BJ (cell line): ENCODE measurements at regions not wholly inside any gene's neighbourhood (a gene's known extent, or its start where the extent isn't known, plus 50 kb on each side); places are given as distances from the start of the nearest gene placed in this dataset.

Experiments
- CTCF ChIA-PET: fragments of 350-600 bp; formaldehyde crosslinking; extraction: SDS; loops from one replicate; lab custom pipeline; 2021; ENCODE audit warnings: antibody characterized with exemption, inconsistent platforms; lab: Yijun Ruan, JAX
- POLR2A ChIA-PET: fragments of 300-600 bp; sonication (Branson Sonifier 250); formaldehyde crosslinking; extraction: SDS; loops from one replicate; lab custom pipeline; 2021; ENCODE audit warnings: antibody characterized with exemption; lab: Charles Lee
- DNase-seq: peaks from one replicate; pipeline ENCODE4 v3.0.0-alpha.2; 2011; ENCODE audit warnings: low read depth
- H3K27me3 ChIP-seq: 2 replicates; pipeline ENCODE4 v1.6.0; 2011; ENCODE audit warnings: low read length; ENCODE audit not compliant: control insufficient read depth, insufficient read depth
- H3K36me3 ChIP-seq: 2 replicates; pipeline ENCODE4 v1.5.1; 2011; ENCODE audit warnings: low read length; ENCODE audit not compliant: control insufficient read depth, insufficient read depth
- H3K4me3 ChIP-seq: 2 replicates; pipeline ENCODE4 v1.5.1; 2011; ENCODE audit warnings: low read depth, mild to moderate bottlenecking, control low read depth, low read length
- CTCF ChIP-seq: IDR thresholded peaks from 2 replicates; pipeline ENCODE4 v1.5.1; 2011; ENCODE audit warnings: low read depth, mild to moderate bottlenecking, control low read depth, inconsistent platforms, low read length, moderate library complexity; ENCODE audit not compliant: insufficient read depth

- ChIA-PET CTCF (no interaction called here), POLR2A (no interaction called here)
- Histone ChIP-seq H3K36me3 (no peaks in the 10 kb centered on the region), H3K27me3 (no peaks in the 10 kb centered on the region), H3K4me3 (no peak overlapping the region)
- TF ChIP-seq CTCF, result no peak
- DNase-seq, result peak; percentile 10
Measured at GRCh38 chr1:57889676-57890320, 465.9 kb upstream of the DAB1 start.

- POLR2A ChIA-PET, result no interaction called here
Measured at GRCh38 chr1:57887964-57888491, 464.2 kb upstream of the DAB1 start.

GRCh38 chr1:57886376-57886775 is 462.5 kb upstream of the DAB1 start:
- ChIA-PET CTCF (no interaction called here), POLR2A (no interaction called here)
- Histone ChIP-seq H3K36me3 (no peaks in the 10 kb centered on the region), H3K4me3 (no peak overlapping the region), H3K27me3 (no peaks in the 10 kb centered on the region)
- no peak for DNase-seq
- no peak for TF ChIP-seq CTCF

More at GRCh38 chr1:57887964-57888491, 464.2 kb upstream of the DAB1 start:
- CTCF ChIA-PET, result no interaction called here
- Histone ChIP-seq H3K27me3 (no peaks in the 10 kb centered on the region), H3K4me3 (no peak overlapping the region), H3K36me3 (no peaks in the 10 kb centered on the region)
- DNase-seq, result no peak
- no peak for TF ChIP-seq CTCF

GRCh38 chr1:57883642-57883995 is 459.8 kb upstream of the DAB1 start:
- no peaks in the 10 kb centered on the region for H3K36me3 ChIP-seq
- CTCF ChIA-PET, result interaction anchor here (0.6 kb wide), 1 partner anchor 757 kb away, joined by 3 read pairs; no protein-coding TSS in a partner anchor
- no peaks in the 10 kb centered on the region for H3K27me3 ChIP-seq
- no peak for TF ChIP-seq CTCF
- POLR2A ChIA-PET, result no interaction called here
- DNase-seq, result no peak
- H3K4me3 ChIP-seq, result no peak overlapping the region

GRCh38 chr1:57882934-57883641 is 459.2 kb upstream of the DAB1 start:
- ChIA-PET POLR2A (no interaction called here), CTCF (no interaction called here)
- no peaks in the 10 kb centered on the region for H3K27me3 ChIP-seq
- H3K36me3 ChIP-seq, result no peaks in the 10 kb centered on the region
- no peak for TF ChIP-seq CTCF
- DNase-seq, result no peak
- no peak overlapping the region for H3K4me3 ChIP-seq
